ENCODE measurements at regions not wholly inside any gene's neighbourhood (a gene's known extent, or its start where the extent isn't known, plus 50 kb on each side); places are given as distances from the start of the nearest gene placed in this dataset.

- TF ChIP-seq, protein P1, sequence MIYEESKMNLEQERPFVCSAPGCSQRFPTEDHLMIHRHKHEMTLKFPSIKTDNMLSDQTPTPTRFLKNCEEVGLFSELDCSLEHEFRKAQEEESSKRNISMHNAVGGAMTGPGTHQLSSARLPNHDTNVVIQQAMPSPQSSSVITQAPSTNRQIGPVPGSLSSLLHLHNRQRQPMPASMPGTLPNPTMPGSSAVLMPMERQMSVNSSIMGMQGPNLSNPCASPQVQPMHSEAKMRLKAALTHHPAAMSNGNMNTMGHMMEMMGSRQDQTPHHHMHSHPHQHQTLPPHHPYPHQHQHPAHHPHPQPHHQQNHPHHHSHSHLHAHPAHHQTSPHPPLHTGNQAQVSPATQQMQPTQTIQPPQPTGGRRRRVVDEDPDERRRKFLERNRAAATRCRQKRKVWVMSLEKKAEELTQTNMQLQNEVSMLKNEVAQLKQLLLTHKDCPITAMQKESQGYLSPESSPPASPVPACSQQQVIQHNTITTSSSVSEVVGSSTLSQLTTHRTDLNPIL (CRISPR knock-in tag; IDR thresholded peaks at IDR 0.05; ENCODE audit: low read depth), result no peak
- TF ChIP-seq TOX (CRISPR knock-in tag; IDR thresholded peaks at IDR 0.05; ENCODE audit: borderline replicate concordance) (no peak), OSR1 (CRISPR knock-in tag; IDR thresholded peaks at IDR 0.05) (no peak), ZFP30 (CRISPR knock-in tag; IDR thresholded peaks at IDR 0.05) (no peak), TCF4 (CRISPR knock-in tag; IDR thresholded peaks at IDR 0.05; ENCODE audit: borderline replicate concordance) (no peak), ZNF70 (CRISPR knock-in tag; IDR thresholded peaks at IDR 0.05) (no peak), ZC3H10 (CRISPR knock-in tag; IDR thresholded peaks at IDR 0.05) (no peak), ZFP3 (CRISPR knock-in tag; IDR thresholded peaks at IDR 0.05) (no peak), GLIS3 (CRISPR knock-in tag; IDR thresholded peaks at IDR 0.05) (no peak), ARNTL (CRISPR knock-in tag; IDR thresholded peaks at IDR 0.05; ENCODE audit: borderline replicate concordance, low read depth) (no peak), TSHZ2 (CRISPR knock-in tag; IDR thresholded peaks at IDR 0.05) (no peak), ZNF565 (CRISPR knock-in tag; conservative IDR thresholded peaks at IDR 0.05; ENCODE audit: low read depth) (no peak), BACH2 (CRISPR knock-in tag; IDR thresholded peaks at IDR 0.05; ENCODE audit: borderline replicate concordance) (no peak)
- ATAC-seq, result no peak
Observed at GRCh38 chr7:157470017-157470322, 133.2 kb downstream of the DNAJB6 start.

- ATAC-seq, result no peak
- TF ChIP-seq ARNTL (CRISPR knock-in tag; IDR thresholded peaks at IDR 0.05; ENCODE audit: borderline replicate concordance, low read depth) (no peak), ISL1 (CRISPR knock-in tag; IDR thresholded peaks at IDR 0.05) (no peak), GLIS3 (CRISPR knock-in tag; IDR thresholded peaks at IDR 0.05) (no peak), ESRRG (CRISPR knock-in tag; IDR thresholded peaks at IDR 0.05) (no peak), PATZ1 (CRISPR knock-in tag; IDR thresholded peaks at IDR 0.05; ENCODE audit: borderline replicate concordance) (no peak), SNAI2 (CRISPR knock-in tag; IDR thresholded peaks at IDR 0.05) (no peak), CSDC2 (CRISPR knock-in tag; IDR thresholded peaks at IDR 0.05) (no peak), ZNF70 (CRISPR knock-in tag; IDR thresholded peaks at IDR 0.05) (no peak), ZNF565 (CRISPR knock-in tag; conservative IDR thresholded peaks at IDR 0.05; ENCODE audit: low read depth) (no peak), PPARA (CRISPR knock-in tag; IDR thresholded peaks at IDR 0.05; ENCODE audit: borderline replicate concordance) (no peak), ZNF8 (CRISPR knock-in tag; IDR thresholded peaks at IDR 0.05) (no peak), ZC3H10 (CRISPR knock-in tag; IDR thresholded peaks at IDR 0.05) (no peak), TSHZ2 (CRISPR knock-in tag; IDR thresholded peaks at IDR 0.05) (no peak), ZFP3 (CRISPR knock-in tag; IDR thresholded peaks at IDR 0.05) (no peak), TCF4 (CRISPR knock-in tag; IDR thresholded peaks at IDR 0.05; ENCODE audit: borderline replicate concordance) (no peak), POU6F1 (CRISPR knock-in tag; IDR thresholded peaks at IDR 0.05; ENCODE audit: borderline replicate concordance, low read depth) (no peak), BACH2 (CRISPR knock-in tag; IDR thresholded peaks at IDR 0.05; ENCODE audit: borderline replicate concordance) (no peak), TOX (CRISPR knock-in tag; IDR thresholded peaks at IDR 0.05; ENCODE audit: borderline replicate concordance) (no peak)
- TF ChIP-seq, protein P1 (CRISPR knock-in tag; IDR thresholded peaks at IDR 0.05; ENCODE audit: low read depth), result no peak
- TF ChIP-seq, protein P2, sequence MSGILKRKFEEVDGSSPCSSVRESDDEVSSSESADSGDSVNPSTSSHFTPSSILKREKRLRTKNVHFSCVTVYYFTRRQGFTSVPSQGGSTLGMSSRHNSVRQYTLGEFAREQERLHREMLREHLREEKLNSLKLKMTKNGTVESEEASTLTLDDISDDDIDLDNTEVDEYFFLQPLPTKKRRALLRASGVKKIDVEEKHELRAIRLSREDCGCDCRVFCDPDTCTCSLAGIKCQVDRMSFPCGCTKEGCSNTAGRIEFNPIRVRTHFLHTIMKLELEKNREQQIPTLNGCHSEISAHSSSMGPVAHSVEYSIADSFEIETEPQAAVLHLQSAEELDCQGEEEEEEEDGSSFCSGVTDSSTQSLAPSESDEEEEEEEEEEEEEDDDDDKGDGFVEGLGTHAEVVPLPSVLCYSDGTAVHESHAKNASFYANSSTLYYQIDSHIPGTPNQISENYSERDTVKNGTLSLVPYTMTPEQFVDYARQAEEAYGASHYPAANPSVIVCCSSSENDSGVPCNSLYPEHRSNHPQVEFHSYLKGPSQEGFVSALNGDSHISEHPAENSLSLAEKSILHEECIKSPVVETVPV (CRISPR knock-in tag; IDR thresholded peaks at IDR 0.05), result no peak
Observed at GRCh38 chr7:157470701-157471131, 133.9 kb downstream of the DNAJB6 start.
